ENCODE measurements at regions not wholly inside any gene's neighbourhood (a gene's known extent, or its start where the extent isn't known, plus 50 kb on each side); places are given as distances from the start of the nearest gene placed in this dataset.
"Not testable (repeated sequence)": the region's sequence is repeated elsewhere in the genome, so short reads cannot be mapped to it uniquely, and the experiment has no call there.

GRCh38 chr5:26568316-26568715, 470.1 kb downstream of the CDH9 start:
- Mint-ChIP-seq H3K4me3 (no peak overlapping the region), H3K4me1 (no peaks in the 10 kb centered on the region), H3K36me3 (ENCODE audit: low read depth) (no peaks in the 10 kb centered on the region), H3K9me3 (peaks cover 8% of the 10 kb centered on the region), H3K27me3 (no peaks in the 10 kb centered on the region), H3K27ac (no peak overlapping the region)
- intact Hi-C loops (cut with micrococcal nuclease), result no loop called here
- no peak for DNase-seq

- Mint-ChIP-seq H3K27me3 (no peaks in the 10 kb centered on the region), H3K36me3 (ENCODE audit: low read depth) (no peaks in the 10 kb centered on the region), H3K9me3 (peaks cover 7% of the 10 kb centered on the region), H3K4me1 (no peaks in the 10 kb centered on the region), H3K27ac (no peak overlapping the region), H3K4me3 (no peak overlapping the region)
- DNase-seq, result no peak
- intact Hi-C loops (cut with micrococcal nuclease), result no loop called here
Observed at GRCh38 chr5:26563979-26564378, 474.4 kb downstream of the CDH9 start.

GRCh38 chr5:26553079-26553478, 485.3 kb downstream of the CDH9 start:
- intact Hi-C loops (cut with micrococcal nuclease), result no loop called here
- Mint-ChIP-seq H3K4me3 (no peak overlapping the region), H3K27me3 (no peaks in the 10 kb centered on the region), H3K27ac (no peak overlapping the region), H3K36me3 (ENCODE audit: low read depth) (no peaks in the 10 kb centered on the region), H3K4me1 (no peaks in the 10 kb centered on the region), H3K9me3 (peaks cover 12% of the 10 kb centered on the region)
- no peak for DNase-seq

- Mint-ChIP-seq H3K9me3 (peaks cover 9% of the 10 kb centered on the region), H3K4me1 (no peaks in the 10 kb centered on the region), H3K4me3 (no peak overlapping the region), H3K36me3 (ENCODE audit: low read depth) (no peaks in the 10 kb centered on the region), H3K27ac (no peak overlapping the region), H3K27me3 (no peaks in the 10 kb centered on the region)
- intact Hi-C loops (cut with micrococcal nuclease), result no loop called here
- no peak for DNase-seq
Observed at GRCh38 chr5:26543987-26544386, 494.4 kb downstream of the CDH9 start.

GRCh38 chr5:26538226-26538625, 500.2 kb downstream of the CDH9 start:
- no peak overlapping the region for H3K27ac Mint-ChIP-seq
- no peak overlapping the region for H3K4me3 Mint-ChIP-seq
- H3K9me3 Mint-ChIP-seq, result no peaks in the 10 kb centered on the region
- H3K27me3 Mint-ChIP-seq, result no peaks in the 10 kb centered on the region
- intact Hi-C loops (cut with micrococcal nuclease), result no loop called here
- H3K36me3 Mint-ChIP-seq (ENCODE audit: low read depth), result no peaks in the 10 kb centered on the region
- DNase-seq, result no peak
- no peaks in the 10 kb centered on the region for H3K4me1 Mint-ChIP-seq

GRCh38 chr5:26535215-26535614, 503.2 kb downstream of the CDH9 start:
- no peaks in the 10 kb centered on the region for H3K36me3 Mint-ChIP-seq (ENCODE audit: low read depth)
- intact Hi-C loops (cut with micrococcal nuclease), result no loop called here
- H3K4me3 Mint-ChIP-seq, result no peak overlapping the region
- H3K9me3 Mint-ChIP-seq, result no peaks in the 10 kb centered on the region
- H3K4me1 Mint-ChIP-seq, result no peaks in the 10 kb centered on the region
- no peak overlapping the region for H3K27ac Mint-ChIP-seq
- H3K27me3 Mint-ChIP-seq, result no peaks in the 10 kb centered on the region
- no peak for DNase-seq

GRCh38 chr5:26530305-26530704, 508.1 kb downstream of the CDH9 start:
- Mint-ChIP-seq H3K27me3 (no peaks in the 10 kb centered on the region), H3K4me3 (no peak overlapping the region), H3K27ac (no peak overlapping the region), H3K4me1 (no peaks in the 10 kb centered on the region), H3K36me3 (ENCODE audit: low read depth) (no peaks in the 10 kb centered on the region), H3K9me3 (no peaks in the 10 kb centered on the region)
- DNase-seq, result no peak
- intact Hi-C loops (cut with micrococcal nuclease), result no loop called here

GRCh38 chr5:26519245-26519644, 519.1 kb downstream of the CDH9 start:
- no peak for DNase-seq
- Mint-ChIP-seq H3K36me3 (ENCODE audit: low read depth) (no peaks in the 10 kb centered on the region), H3K27me3 (no peaks in the 10 kb centered on the region), H3K4me1 (no peaks in the 10 kb centered on the region), H3K9me3 (peaks cover 3% of the 10 kb centered on the region), H3K27ac (no peak overlapping the region), H3K4me3 (no peak overlapping the region)
- intact Hi-C loops (cut with micrococcal nuclease), result no loop called here

- H3K27me3 Mint-ChIP-seq, result no peaks in the 10 kb centered on the region
- no peaks in the 10 kb centered on the region for H3K36me3 Mint-ChIP-seq (ENCODE audit: low read depth)
- peaks cover 3% of the 10 kb centered on the region for H3K9me3 Mint-ChIP-seq
- H3K27ac Mint-ChIP-seq, result no peak overlapping the region
- H3K4me1 Mint-ChIP-seq, result no peaks in the 10 kb centered on the region
- DNase-seq, result no peak
- H3K4me3 Mint-ChIP-seq, result no peak overlapping the region
- intact Hi-C loops (cut with micrococcal nuclease), result no loop called here
Observed at GRCh38 chr5:26518065-26518464, 520.3 kb downstream of the CDH9 start.

- intact Hi-C loops (cut with micrococcal nuclease), result no loop called here
- Mint-ChIP-seq H3K27me3 (no peaks in the 10 kb centered on the region), H3K9me3 (peaks cover 5% of the 10 kb centered on the region), H3K4me3 (no peak overlapping the region), H3K27ac (no peak overlapping the region), H3K4me1 (no peaks in the 10 kb centered on the region), H3K36me3 (ENCODE audit: low read depth) (no peaks in the 10 kb centered on the region)
- no peak for DNase-seq
Observed at GRCh38 chr5:26498972-26499371, 539.4 kb downstream of the CDH9 start.

GRCh38 chr5:26495437-26495836, 542.9 kb downstream of the CDH9 start:
- Mint-ChIP-seq H3K9me3 (peaks cover 4% of the 10 kb centered on the region), H3K27me3 (no peaks in the 10 kb centered on the region), H3K4me3 (no peak overlapping the region), H3K27ac (no peak overlapping the region), H3K36me3 (ENCODE audit: low read depth) (no peaks in the 10 kb centered on the region), H3K4me1 (no peaks in the 10 kb centered on the region)
- DNase-seq, result no peak
- intact Hi-C loops (cut with micrococcal nuclease), result no loop called here

GRCh38 chr5:26492906-26493459, 545.4 kb downstream of the CDH9 start:
- DNase-seq, result no peak
- peaks cover 7% of the 10 kb centered on the region for H3K9me3 Mint-ChIP-seq
- no peaks in the 10 kb centered on the region for H3K27me3 Mint-ChIP-seq
- H3K27ac Mint-ChIP-seq, result no peak overlapping the region
- no peaks in the 10 kb centered on the region for H3K36me3 Mint-ChIP-seq (ENCODE audit: low read depth)
- no peak overlapping the region for H3K4me3 Mint-ChIP-seq
- intact Hi-C loops (cut with micrococcal nuclease), result no loop called here
- no peaks in the 10 kb centered on the region for H3K4me1 Mint-ChIP-seq

- no peak overlapping the region for H3K27ac Mint-ChIP-seq
- no peaks in the 10 kb centered on the region for H3K36me3 Mint-ChIP-seq (ENCODE audit: low read depth)
- no peaks in the 10 kb centered on the region for H3K4me1 Mint-ChIP-seq
- no peak for DNase-seq
- peaks cover 4% of the 10 kb centered on the region for H3K9me3 Mint-ChIP-seq
- H3K4me3 Mint-ChIP-seq, result no peak overlapping the region
- intact Hi-C loops (cut with micrococcal nuclease), result no loop called here
- H3K27me3 Mint-ChIP-seq, result no peaks in the 10 kb centered on the region
Observed at GRCh38 chr5:26487553-26487952, 550.8 kb downstream of the CDH9 start.

GRCh38 chr5:26486631-26487030, 551.8 kb downstream of the CDH9 start:
- Mint-ChIP-seq H3K4me1 (no peaks in the 10 kb centered on the region), H3K4me3 (no peak overlapping the region), H3K27me3 (no peaks in the 10 kb centered on the region), H3K36me3 (ENCODE audit: low read depth) (no peaks in the 10 kb centered on the region), H3K9me3 (peaks cover 4% of the 10 kb centered on the region), H3K27ac (no peak overlapping the region)
- no peak for DNase-seq
- intact Hi-C loops (cut with micrococcal nuclease), result no loop called here

- H3K36me3 Mint-ChIP-seq (ENCODE audit: low read depth); H3K27me3 Mint-ChIP-seq; H3K4me3 Mint-ChIP-seq: not testable (repeated sequence)
Observed at GRCh38 chr5:26485146-26485860, 553.1 kb downstream of the CDH9 start.

More at GRCh38 chr5:26485146-26485860, 553.1 kb downstream of the CDH9 start:
- H3K27ac Mint-ChIP-seq; H3K4me1 Mint-ChIP-seq; intact Hi-C loops (cut with micrococcal nuclease); H3K9me3 Mint-ChIP-seq; DNase-seq: not testable (repeated sequence)
